HFF-Myc (cell line): ENCODE measurements at regions not wholly inside any gene's neighbourhood (a gene's known extent, or its start where the extent isn't known, plus 50 kb on each side); places are given as distances from the start of the nearest gene placed in this dataset.

ENCODE experiments used
- DNase-seq: peaks from one replicate; pipeline ENCODE4 v3.0.0-alpha.2; 2011; ENCODE audit warnings: low read depth; ENCODE audit errors: extremely low read depth
- H3K4me3 ChIP-seq: replicated peaks from 2 replicates; pipeline ENCODE4 v1.5.1; 2011; ENCODE audit warnings: low read depth, mild to moderate bottlenecking, control low read depth, low read length
- TF ChIP-seq, protein P1 (sequence below): IDR thresholded peaks from 2 replicates; pipeline ENCODE4 v1.5.1; 2012; ENCODE audit warnings: mild to moderate bottlenecking, low read depth, low read length, control low read depth; ENCODE audit errors: missing control alignments

DNA sequence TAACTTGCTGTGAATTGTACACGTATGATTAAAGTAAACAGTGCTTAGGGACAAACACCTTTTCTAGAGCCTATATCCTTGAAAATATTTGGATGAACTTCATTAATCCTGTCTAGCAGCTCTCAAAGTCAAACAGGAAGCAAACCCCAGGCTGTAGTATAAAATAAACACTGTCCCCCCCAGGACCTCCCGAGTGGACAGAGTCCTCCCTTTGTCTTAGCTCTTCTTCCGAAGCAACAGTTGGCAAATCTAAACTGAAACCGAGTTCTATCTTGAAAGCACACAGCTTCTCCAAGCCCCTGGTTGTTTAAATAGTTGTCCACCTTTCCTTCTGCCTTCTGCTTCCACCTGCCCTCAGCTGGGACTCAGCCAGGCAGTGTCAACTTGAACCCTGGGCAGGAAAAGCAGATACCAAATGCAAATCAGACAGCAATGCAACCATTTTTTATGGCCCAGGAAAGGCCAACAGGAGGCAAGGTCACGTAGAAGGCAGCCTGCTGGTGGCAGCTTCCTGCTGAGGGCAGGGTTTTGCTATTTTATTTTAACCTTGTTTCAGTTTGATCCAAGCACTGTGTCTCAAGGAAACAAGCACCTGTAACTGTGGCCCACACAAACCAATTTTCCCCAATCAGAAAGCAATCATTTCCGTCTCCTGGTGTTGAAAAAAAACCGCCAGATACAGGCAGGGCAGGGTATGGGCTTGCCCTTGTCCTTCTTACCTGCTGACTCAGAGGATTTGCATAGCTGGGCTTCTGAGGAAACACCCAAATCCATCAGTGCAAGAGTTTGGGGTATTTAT is 110.3 kb upstream of the KIT start:
- H3K4me3 ChIP-seq, result no peak overlapping the region
- TF ChIP-seq, protein P1, sequence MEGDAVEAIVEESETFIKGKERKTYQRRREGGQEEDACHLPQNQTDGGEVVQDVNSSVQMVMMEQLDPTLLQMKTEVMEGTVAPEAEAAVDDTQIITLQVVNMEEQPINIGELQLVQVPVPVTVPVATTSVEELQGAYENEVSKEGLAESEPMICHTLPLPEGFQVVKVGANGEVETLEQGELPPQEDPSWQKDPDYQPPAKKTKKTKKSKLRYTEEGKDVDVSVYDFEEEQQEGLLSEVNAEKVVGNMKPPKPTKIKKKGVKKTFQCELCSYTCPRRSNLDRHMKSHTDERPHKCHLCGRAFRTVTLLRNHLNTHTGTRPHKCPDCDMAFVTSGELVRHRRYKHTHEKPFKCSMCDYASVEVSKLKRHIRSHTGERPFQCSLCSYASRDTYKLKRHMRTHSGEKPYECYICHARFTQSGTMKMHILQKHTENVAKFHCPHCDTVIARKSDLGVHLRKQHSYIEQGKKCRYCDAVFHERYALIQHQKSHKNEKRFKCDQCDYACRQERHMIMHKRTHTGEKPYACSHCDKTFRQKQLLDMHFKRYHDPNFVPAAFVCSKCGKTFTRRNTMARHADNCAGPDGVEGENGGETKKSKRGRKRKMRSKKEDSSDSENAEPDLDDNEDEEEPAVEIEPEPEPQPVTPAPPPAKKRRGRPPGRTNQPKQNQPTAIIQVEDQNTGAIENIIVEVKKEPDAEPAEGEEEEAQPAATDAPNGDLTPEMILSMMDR, result no peak
- DNase-seq, result no peak

DNA sequence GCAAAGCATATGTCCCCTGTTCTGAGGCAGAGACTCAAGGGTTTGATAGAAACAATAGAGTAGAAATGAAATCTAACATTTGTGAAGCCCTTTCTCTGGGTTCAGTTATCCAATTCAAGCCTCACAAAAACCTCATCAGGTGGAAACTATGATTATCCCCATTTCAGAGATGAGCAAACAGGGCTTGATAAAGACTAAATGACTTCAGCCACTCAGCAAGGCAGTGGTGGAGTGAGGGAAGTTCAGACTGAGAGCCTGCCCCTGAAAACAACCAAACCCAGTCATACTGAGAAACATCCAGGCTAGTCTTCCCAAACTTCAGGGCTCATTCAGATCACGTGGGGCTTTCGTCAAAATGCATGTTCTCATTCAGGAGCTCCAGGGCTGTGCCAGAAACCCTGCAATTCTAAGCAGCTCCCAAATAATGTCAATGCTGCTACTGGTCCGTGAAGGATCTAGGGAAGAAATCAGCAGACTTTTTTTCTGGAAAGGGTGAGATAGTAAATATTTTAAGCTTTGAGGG is 109.6 kb upstream of the KIT start:
- TF ChIP-seq, protein P1, result no peak
- DNase-seq, result no peak
- H3K4me3 ChIP-seq, result no peak overlapping the region

DNA sequence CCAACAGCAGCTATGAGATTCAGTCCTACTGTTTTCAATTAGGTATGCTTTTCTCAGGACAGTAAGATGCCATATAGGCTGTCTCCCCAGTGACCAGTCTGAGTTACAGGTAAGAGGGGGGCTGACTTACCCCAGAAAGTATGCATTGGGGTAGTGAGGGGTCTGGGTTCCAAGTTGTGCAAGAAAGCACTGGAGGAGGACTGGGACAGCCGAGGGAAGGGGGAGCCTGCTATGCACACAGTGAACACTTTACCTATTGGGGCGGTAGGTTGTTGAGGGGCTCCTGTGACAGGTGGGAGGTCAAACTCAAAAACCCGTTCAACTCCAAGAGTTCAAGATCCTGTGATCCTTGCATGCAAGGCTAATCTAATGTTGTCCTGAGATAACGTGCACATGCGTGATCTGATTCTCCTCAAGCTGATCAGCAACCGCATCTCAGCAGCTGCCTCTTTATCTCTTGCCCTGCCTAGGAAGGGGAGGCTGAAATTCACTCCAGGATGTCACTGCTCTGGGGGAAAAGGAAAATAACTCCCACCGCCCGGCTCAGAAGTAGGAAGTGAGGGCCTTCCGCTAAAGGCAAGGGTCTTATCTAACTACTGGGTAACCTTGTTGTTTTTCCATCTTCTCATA is 108.8 kb upstream of the KIT start:
- H3K4me3 ChIP-seq, result no peak overlapping the region
- TF ChIP-seq, protein P1, result no peak
- no peak for DNase-seq

DNA sequence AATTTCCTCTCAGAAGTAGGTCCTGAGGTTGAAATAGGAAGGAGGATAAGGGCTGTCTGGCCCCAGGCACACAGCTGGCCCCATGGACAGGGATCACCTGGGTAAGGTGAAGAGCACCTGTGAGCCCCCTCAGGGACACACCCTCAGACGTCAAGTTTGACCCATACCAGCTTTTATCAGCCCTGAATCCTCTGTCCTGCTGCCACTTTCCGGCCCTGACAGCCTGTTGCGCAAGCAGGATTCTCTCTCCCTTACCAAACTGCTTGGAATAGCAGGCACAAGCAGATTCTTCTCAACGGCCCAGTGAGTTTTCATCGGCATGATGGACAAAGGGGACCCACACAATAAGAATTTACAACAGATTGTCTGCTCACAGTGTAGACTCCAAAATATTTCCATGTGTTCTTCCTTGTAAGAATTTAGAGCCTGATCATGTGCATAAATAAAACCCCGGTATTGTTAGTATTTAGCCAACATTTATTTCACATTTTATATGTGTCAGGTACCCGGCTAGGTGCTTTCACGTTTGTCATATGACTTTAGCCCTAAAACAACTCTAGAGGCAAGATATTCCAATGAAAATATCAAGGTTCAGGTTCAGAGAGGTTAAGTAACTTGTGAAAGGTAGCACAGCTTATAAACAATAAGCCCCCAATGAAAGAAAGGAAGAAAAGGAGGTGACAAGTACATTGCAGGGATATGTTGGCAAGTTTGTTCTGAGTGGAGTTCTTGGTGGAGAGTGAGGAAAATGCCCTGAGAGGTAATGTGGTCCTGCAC is 107.2 kb upstream of the KIT start:
- TF ChIP-seq, protein P1, result no peak
- DNase-seq, result no peak

DNA sequence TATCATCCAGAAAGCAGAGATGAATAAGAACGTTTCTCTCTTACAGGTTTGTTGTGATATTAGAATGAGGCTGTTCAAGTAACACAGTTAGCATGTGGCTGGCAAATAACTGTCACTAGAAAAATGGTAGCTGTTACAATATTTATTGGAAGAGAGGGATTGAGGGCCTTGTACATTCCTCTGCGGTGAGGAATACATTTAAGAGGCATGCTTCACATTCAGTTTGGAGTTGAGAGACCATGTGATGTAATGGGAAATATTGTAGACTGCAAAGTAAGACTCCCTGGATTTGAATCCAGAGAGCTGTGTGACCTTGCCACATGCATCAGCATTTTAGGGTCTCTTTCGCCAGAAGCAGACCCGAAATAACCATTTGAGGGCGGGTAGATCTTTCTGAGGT is 104.8 kb upstream of the KIT start:
- DNase-seq, result no peak
- no peak overlapping the region for H3K4me3 ChIP-seq
- TF ChIP-seq, protein P1, result no peak

More for the DNA sequence above, 107.2 kb upstream of the KIT start:
- no peak overlapping the region for H3K4me3 ChIP-seq

DNA sequence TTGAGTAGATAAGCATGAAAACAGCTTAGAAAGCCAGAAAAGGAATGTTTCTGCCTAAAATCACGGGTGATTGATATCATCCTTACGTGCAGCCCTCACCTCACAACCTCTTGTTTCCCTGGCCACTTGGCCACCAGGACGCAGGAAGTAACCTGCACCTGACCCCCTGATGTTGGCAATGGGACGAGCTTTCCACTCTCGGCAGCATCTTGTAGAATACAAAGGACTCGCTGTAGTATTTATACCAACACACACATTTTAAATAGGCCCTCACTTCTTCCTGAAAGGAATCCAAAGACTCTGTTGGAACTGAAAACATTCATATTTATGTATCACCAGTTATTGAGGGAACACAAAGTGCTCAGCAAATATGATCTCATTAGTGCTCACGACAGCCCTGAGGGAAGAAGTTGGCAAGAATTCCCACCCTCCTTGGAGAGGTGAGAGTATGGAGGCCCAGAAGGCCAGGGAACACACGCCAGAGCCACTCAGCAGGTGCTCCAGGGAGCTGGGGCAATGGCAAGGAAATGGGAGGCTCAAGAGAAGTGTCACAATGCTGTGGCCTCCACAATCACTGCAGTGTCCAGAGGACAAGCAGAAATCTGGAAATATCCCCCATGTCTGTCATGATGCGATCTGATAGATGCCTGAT is 103.3 kb upstream of the KIT start:
- no peak for DNase-seq
- H3K4me3 ChIP-seq, result no peak overlapping the region
- TF ChIP-seq, protein P1, result no peak
